HL-60 (cell line): ENCODE measurements at regions not wholly inside any gene's neighbourhood (a gene's known extent, or its start where the extent isn't known, plus 50 kb on each side); places are given as distances from the start of the nearest gene placed in this dataset.
"Not testable (repeated sequence)": the region's sequence is repeated elsewhere in the genome, so short reads cannot be mapped to it uniquely, and the experiment has no call there.

Experiments
- DNase-seq, 2 experiments: peaks; one replicate each; pipeline ENCODE4 v3.0.0-alpha.2; 2010 to 2020; ENCODE audit warnings: low read depth in 1 of 2, low spot score in 1 of 2
- H3K27ac ChIP-seq: fragments of 250-450 bp; sonication (Bioruptor Pico); replicated peaks from 2 replicates; pipeline ENCODE4 v1.5.1; 2020; ENCODE audit warnings: mild to moderate bottlenecking, moderate library complexity
- H3K27me3 ChIP-seq: fragments of 250-450 bp; sonication (Bioruptor Pico); 2 replicates; pipeline ENCODE4 v1.5.1; 2021; ENCODE audit warnings: mild to moderate bottlenecking, moderate library complexity; ENCODE audit not compliant: insufficient read depth, poor library complexity, severe bottlenecking
- H3K4me3 ChIP-seq: replicated peaks from 2 replicates; pipeline ENCODE4 v1.5.1; 2011; ENCODE audit warnings: mild to moderate bottlenecking, control low read depth, low read length; ENCODE audit not compliant: insufficient read depth
- CTCF ChIP-seq: IDR thresholded peaks from one replicate; pipeline ENCODE4 v1.5.1; 2011; ENCODE audit warnings: low read length, control low read depth, inconsistent platforms; ENCODE audit not compliant: insufficient read depth
- GABPA ChIP-seq: IDR thresholded peaks from 2 replicates; pipeline ENCODE4 v1.6.1; 2012; ENCODE audit warnings: low read depth
- POLR2AphosphoS5 ChIP-seq: IDR thresholded peaks from 2 replicates; pipeline ENCODE4 v1.6.1; 2012; ENCODE audit warnings: low read depth
- REST ChIP-seq: IDR thresholded peaks from 2 replicates; pipeline ENCODE4 v1.6.1; 2012; ENCODE audit warnings: low read depth; ENCODE audit not compliant: insufficient replicate concordance
- SPI1 ChIP-seq: IDR thresholded peaks from 2 replicates; pipeline ENCODE4 v1.6.1; 2012; ENCODE audit warnings: low read depth, mild to moderate bottlenecking, borderline replicate concordance

GRCh38 chr5:112583166-112583565 is 154.5 kb upstream of the APC start:
- no peak for TF ChIP-seq SPI1
- no peak for TF ChIP-seq POLR2AphosphoS5
- H3K4me3 ChIP-seq = no peak overlapping the region

DNA sequence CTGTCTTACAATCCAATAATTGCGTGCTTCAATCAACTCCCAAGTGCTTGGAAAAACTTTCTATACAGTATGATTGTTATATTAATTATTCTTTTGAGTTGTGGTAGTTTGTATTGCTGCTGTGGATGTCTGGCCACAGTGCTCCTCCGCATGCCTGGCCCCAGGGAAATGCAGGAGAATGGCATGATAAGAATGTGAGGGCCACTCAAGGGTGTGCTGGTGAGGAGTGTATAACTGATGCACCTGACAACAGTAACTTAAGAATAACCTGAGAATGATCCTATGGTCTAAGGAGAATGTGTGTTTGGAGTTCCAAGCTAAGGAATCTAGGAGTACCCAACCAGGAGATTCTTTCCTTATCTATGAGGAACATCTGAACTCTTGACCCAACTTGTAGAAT is 152.9 kb upstream of the APC start:
- DNase-seq = no peak
- Histone ChIP-seq H3K27ac (no peak overlapping the region), H3K27me3 (no peaks in the 10 kb centered on the region), H3K4me3 (no peak overlapping the region)
- TF ChIP-seq GABPA (no peak), SPI1 (no peak)

More at GRCh38 chr5:112583166-112583565, 154.5 kb upstream of the APC start:
- no peak for DNase-seq
- H3K27me3 ChIP-seq = no peaks in the 10 kb centered on the region
- H3K27ac ChIP-seq = no peak overlapping the region

GRCh38 chr5:112586596-112587062 is 151.1 kb upstream of the APC start:
- Histone ChIP-seq H3K27ac (no peak overlapping the region), H3K4me3 (no peak overlapping the region), H3K27me3 (no peaks in the 10 kb centered on the region)
- TF ChIP-seq SPI1 = no peak
- no peak for TF ChIP-seq REST
- no peak for TF ChIP-seq GABPA
- no peak for DNase-seq

GRCh38 chr5:112590858-112591257 is 146.8 kb upstream of the APC start:
- not testable (repeated sequence) for DNase-seq, H3K27ac ChIP-seq, H3K4me3 ChIP-seq, H3K27me3 ChIP-seq

- Histone ChIP-seq H3K4me3 (no peak overlapping the region), H3K27me3 (no peaks in the 10 kb centered on the region), H3K27ac (no peak overlapping the region)
- no peak for TF ChIP-seq CTCF
- TF ChIP-seq GABPA = no peak
- TF ChIP-seq POLR2AphosphoS5 = no peak
- TF ChIP-seq SPI1 = no peak
- TF ChIP-seq REST = no peak
- no peak for DNase-seq
Observed at GRCh38 chr5:112594095-112594850, 143.4 kb upstream of the APC start.

DNA sequence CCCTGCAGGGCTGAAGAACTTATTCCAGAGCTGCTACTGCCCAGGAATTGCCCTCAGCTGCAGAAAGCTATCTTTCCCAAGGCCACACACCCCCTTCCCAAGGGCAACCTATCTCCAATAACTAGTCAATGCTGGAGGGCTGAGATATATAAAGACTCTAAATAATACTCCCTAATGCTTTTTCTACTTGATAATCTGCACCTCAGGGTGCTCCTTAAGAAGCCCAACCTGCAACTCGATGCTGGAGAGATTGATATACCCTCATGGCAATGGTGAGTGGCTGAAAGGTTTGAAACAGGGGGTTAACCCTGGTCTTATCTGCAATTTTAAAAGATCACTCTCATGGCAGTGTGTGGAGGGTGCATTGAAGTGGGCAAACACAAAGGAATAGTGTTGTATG is 142.7 kb upstream of the APC start:
- DNase-seq = no peak

More for the DNA sequence above, 142.7 kb upstream of the APC start:
- H3K27ac ChIP-seq = no peak overlapping the region
- H3K4me3 ChIP-seq = no peak overlapping the region
- no peaks in the 10 kb centered on the region for H3K27me3 ChIP-seq
- TF ChIP-seq CTCF = no peak
- TF ChIP-seq SPI1 = no peak
- TF ChIP-seq REST = no peak
- TF ChIP-seq POLR2AphosphoS5 = no peak
- TF ChIP-seq GABPA = no peak
